Loucy (cell line): ENCODE measurements at regions not wholly inside any gene's neighbourhood (a gene's known extent, or its start where the extent isn't known, plus 50 kb on each side); places are given as distances from the start of the nearest gene placed in this dataset.

Source experiments
- CTCF ChIP-seq: fragments of 200-600 bp; sonication (generic); conservative IDR thresholded peaks from 2 replicates; pipeline ENCODE4 v1.5.1; 2014; ENCODE audit warnings: mild to moderate bottlenecking, antibody characterized with exemption, low read length
- EZH2phosphoT487 ChIP-seq: fragments of 200-600 bp; IDR thresholded peaks from 2 replicates; pipeline ENCODE4 v1.6.1; 2018; ENCODE audit warnings: antibody characterized with exemption, mild to moderate bottlenecking, moderate library complexity, borderline replicate concordance

GRCh38 chr15:39494462-39494861 is 86.4 kb upstream of the THBS1 start:
- TF ChIP-seq CTCF (no peak), EZH2phosphoT487 (no peak)
